H1 (cell line): ENCODE measurements at regions not wholly inside any gene's neighbourhood (a gene's known extent, or its start where the extent isn't known, plus 50 kb on each side); places are given as distances from the start of the nearest gene placed in this dataset.

Experiments
- JUN ChIP-seq: IDR thresholded peaks from 2 replicates; pipeline ENCODE4 v1.6.1; 2011; ENCODE audit warnings: low read depth, mild to moderate bottlenecking, improper control_type of control experiment, low read length
- SIX5 ChIP-seq: IDR thresholded peaks from 2 replicates; pipeline ENCODE4 v1.6.1; 2011; ENCODE audit warnings: mild to moderate bottlenecking, low read depth, low read length
- TAF1 ChIP-seq: IDR thresholded peaks from 2 replicates; pipeline ENCODE4 v1.6.1; 2011; ENCODE audit warnings: mild to moderate bottlenecking, low read depth, low read length
- TF ChIP-seq, protein P1 (sequence below): IDR thresholded peaks from 2 replicates; pipeline ENCODE4 v1.6.1; 2011; ENCODE audit warnings: low read length, improper control_type of control experiment

DNA sequence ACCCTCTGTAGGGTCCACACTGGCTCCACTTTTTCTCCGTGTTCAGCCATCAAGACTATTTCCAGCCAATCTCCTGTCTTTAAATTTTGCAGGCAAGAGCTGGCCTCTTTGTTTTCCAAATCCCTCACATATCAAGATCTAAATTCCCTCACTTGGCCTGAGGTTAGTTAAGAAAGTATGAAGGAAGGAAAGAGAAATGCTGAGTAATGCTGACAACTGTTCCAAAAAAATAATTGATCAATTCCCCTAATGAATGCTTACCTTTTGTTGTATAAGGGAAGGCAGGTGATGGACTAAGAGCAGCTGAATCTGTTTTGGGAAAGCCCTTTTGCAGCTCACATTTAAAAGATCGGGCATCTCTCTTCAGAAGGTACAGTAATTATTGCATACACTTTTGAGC lies 105.1 kb upstream of the KCNJ16 start (continued):
- TF ChIP-seq, protein P1, sequence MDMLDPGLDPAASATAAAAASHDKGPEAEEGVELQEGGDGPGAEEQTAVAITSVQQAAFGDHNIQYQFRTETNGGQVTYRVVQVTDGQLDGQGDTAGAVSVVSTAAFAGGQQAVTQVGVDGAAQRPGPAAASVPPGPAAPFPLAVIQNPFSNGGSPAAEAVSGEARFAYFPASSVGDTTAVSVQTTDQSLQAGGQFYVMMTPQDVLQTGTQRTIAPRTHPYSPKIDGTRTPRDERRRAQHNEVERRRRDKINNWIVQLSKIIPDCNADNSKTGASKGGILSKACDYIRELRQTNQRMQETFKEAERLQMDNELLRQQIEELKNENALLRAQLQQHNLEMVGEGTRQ, result no peak
- TF ChIP-seq SIX5 (no peak), JUN (no peak), TAF1 (no peak)
